ENCODE measurements at regions not wholly inside any gene's neighbourhood (a gene's known extent, or its start where the extent isn't known, plus 50 kb on each side); places are given as distances from the start of the nearest gene placed in this dataset.

DNA sequence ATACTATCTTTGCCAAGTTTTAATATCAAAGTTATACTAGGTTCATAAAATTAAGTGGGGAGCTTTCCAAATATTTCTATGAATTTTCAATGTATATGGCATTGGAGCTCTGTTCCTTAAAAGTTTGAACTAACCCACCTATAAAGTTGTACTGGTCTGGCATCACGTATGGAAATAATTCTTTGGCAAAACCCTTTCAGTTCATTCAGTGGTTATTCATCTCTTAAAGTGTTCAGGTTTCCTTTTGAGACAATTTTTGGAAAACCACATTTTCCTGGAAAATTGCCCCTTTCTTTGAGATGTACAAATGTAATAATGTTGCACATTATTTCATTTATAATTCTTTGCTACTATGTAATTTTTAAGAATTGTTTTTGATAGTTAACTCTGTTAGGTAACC is 62.5 kb upstream of the INPP5A start:
- H3K27me3 ChIP-seq: peaks cover 0 to 35% (median 4%) of the 10 kb centered on the region in 11 experiments; a peak in 7 of 22 replicates
- H3K4me1 ChIP-seq: peaks cover 13 to 58% (median 50%) of the 10 kb centered on the region in 10 experiments; a peak in 18 of 20 replicates
- no peaks in the 10 kb centered on the region for H3K36me3 ChIP-seq
- peaks cover 0 to 29% (median 7%) of the 10 kb centered on the region in 11 experiments; a peak in 6 of 22 replicates for H4K20me1 ChIP-seq
- H3K9ac ChIP-seq: no peak overlapping the region
- no peak overlapping the region for H3K27ac ChIP-seq
- H3K4me2 ChIP-seq: no peak overlapping the region
- TF ChIP-seq Cebpa-rat (IDR thresholded peaks at IDR 0.05): no peak
- peaks cover 8 to 20% (median 14%) of the 10 kb centered on the region in 11 experiments; a peak in 21 of 22 replicates for H3K9me3 ChIP-seq (replicated peaks in 1 of 11)
- no peak overlapping the region for H3K4me3 ChIP-seq

DNA sequence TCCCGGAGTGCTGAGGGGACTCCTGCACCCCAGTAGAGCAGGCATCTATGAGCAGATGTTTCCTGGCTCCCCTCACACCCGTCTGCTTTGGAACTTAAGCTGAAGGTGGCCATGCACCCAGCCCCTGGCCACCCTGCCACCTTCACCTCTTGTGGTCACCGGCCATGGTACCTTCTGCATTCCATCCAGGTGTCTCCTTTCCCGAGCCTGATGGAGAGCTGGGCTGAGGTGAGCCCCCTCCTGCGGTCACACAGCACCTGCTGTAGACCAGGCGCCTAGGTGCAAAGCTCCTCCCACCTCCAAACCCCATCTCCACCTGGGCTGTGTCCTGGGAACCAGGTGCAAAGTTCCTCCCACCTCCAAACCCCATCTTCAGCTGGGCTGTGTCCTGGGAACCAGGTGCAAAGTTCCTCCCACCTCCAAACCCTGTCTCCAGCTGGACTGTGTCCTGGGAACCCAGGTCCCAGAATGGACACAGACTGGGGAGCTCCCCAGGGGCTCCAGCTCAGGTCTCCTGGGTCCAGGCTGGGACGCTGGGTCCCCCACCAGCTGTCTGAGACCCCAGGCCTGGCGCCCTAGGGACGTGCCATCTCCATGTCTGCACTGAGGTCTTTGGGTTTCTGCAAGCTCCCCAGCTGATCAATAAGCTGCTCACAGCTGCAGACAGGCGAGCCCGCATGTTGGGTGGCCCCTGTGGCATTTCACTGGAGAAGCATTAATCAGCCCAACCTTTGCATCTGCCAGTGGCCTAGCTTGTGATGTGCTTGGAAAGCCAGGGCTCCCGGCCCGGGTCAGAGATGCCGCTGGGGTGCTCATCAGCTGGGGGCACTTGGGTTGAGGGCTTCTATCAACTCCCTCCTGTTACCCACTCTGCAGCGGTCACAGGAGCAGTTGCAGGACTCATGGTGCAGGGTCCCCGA is 61.2 kb upstream of the INPP5A start:
- Histone ChIP-seq H3K36me3 (no peaks in the 10 kb centered on the region), H3K4me3 (no peak overlapping the region), H3K4me2 (peak overlapping the region in 9 of 11 experiments; percentile 50 to 95 (median 86); a peak in 15 of 22 replicates), H3K9me3 (replicated peaks in 1 of 11) (peaks cover 8 to 13% (median 11%) of the 10 kb centered on the region in 11 experiments; a peak in 21 of 22 replicates), H3K4me1 (peaks cover 13 to 49% (median 42%) of the 10 kb centered on the region in 10 experiments; a peak in 18 of 20 replicates), H3K27ac (no peak overlapping the region), H3K9ac (peak overlapping the region in 1 of 11 experiments; percentile 43; a peak in 1 of 22 replicates), H4K20me1 (peaks cover 0 to 29% (median 7%) of the 10 kb centered on the region in 11 experiments; a peak in 6 of 22 replicates), H3K27me3 (peaks cover 0 to 22% (median 0%) of the 10 kb centered on the region in 11 experiments; a peak in 5 of 22 replicates)
- TF ChIP-seq Cebpa-rat (IDR thresholded peaks at IDR 0.05): no peak

DNA sequence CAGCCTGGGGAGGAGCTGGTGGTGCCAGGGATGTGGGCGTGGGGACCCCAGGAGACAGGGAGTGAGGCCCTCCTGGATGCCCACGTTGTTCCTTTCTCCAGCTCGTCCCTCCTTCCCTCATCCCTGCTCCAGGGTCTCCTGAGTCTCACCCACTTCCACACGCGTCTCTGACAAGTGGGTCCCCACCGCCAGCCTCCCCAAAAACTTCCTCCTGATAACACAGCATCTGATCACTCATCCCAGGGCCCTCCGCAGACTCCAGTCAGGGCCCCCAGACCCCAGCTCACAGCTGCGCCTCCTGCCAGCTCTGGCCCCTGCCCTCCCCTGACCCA is 60.6 kb upstream of the INPP5A start:
- TF ChIP-seq Cebpa-rat (IDR thresholded peaks at IDR 0.05): no peak
- H3K27me3 ChIP-seq: peaks cover 0 to 22% (median 0%) of the 10 kb centered on the region in 11 experiments; a peak in 3 of 22 replicates
- H3K4me3 ChIP-seq: no peak overlapping the region
- H3K27ac ChIP-seq: no peak overlapping the region
- peaks cover 0 to 29% (median 7%) of the 10 kb centered on the region in 11 experiments; a peak in 6 of 22 replicates for H4K20me1 ChIP-seq
- H3K9me3 ChIP-seq (replicated peaks in 1 of 11): peaks cover 2 to 7% (median 5%) of the 10 kb centered on the region in 11 experiments; a peak in 21 of 22 replicates
- H3K9ac ChIP-seq: peak overlapping the region in 2 of 11 experiments; percentile 41 to 43; a peak in 3 of 22 replicates
- peaks cover 13 to 49% (median 42%) of the 10 kb centered on the region in 10 experiments; a peak in 18 of 20 replicates for H3K4me1 ChIP-seq
- peak overlapping the region in 10 of 11 experiments; percentile 6 to 95 (median 77); a peak in 20 of 22 replicates for H3K4me2 ChIP-seq
- H3K36me3 ChIP-seq: no peaks in the 10 kb centered on the region

DNA sequence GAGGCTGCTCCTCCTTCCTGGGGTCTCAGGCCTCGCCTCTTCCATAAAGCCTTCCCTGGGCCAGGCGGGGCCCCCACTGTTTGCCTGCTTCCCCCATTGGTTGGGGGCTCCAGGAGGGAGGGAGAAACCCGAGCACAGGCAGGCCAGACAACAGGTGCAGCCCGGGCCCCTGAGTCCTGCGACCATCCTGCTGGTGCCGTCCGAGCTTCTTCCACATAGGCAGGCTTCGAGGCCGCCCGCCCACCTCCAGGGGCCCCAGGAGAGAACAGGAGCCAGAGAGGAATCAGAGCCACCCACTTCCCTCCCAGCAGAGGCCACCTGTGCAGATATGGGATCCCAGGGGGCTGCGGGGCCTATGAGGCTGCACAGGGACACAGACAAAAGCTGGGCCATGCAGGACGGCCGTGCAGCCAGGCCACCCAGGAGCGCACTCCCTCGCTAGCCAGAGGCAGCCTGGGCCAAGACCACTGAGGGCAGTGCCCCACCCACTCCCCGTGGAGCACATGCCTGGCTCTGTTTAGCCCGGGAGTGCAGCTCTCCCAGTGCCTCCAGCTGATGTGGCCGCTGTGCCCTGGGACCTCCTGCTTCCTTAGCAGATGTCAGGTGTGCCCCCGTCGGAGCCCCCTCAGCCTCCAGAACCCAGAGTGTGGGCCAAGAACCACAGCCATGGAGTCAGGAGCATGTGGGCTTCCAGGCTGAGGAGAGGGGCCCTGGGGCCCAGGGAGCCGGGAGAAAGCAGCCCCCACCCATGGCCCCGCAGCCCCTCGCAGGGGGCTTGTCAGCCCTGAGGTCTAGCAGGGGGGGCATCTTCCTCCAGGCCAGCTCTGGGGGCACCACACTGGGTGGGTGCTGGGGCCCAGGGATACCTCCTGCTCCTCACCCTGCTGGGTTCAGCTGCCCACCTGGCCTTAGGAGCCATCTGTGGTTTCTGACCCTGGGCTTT is 59.9 kb upstream of the INPP5A start:
- Histone ChIP-seq H3K9me3 (replicated peaks in 1 of 11) (peaks cover 0 to under 1% (median 0%) of the 10 kb centered on the region in 11 experiments; a peak in 1 of 22 replicates), H3K36me3 (no peaks in the 10 kb centered on the region), H3K27ac (no peak overlapping the region), H3K4me3 (no peak overlapping the region), H3K9ac (peak overlapping the region in 4 of 11 experiments; percentile 27 to 43 (median 36); a peak in 3 of 22 replicates), H3K27me3 (peaks cover 0 to 22% (median 0%) of the 10 kb centered on the region in 11 experiments; a peak in 3 of 22 replicates), H3K4me2 (peak overlapping the region in 10 of 11 experiments; percentile 6 to 95 (median 77); a peak in 20 of 22 replicates), H4K20me1 (peaks cover 0 to 29% (median 7%) of the 10 kb centered on the region in 11 experiments; a peak in 6 of 22 replicates), H3K4me1 (peaks cover 13 to 49% (median 42%) of the 10 kb centered on the region in 10 experiments; a peak in 18 of 20 replicates)
- no peak for TF ChIP-seq Cebpa-rat (IDR thresholded peaks at IDR 0.05)

DNA sequence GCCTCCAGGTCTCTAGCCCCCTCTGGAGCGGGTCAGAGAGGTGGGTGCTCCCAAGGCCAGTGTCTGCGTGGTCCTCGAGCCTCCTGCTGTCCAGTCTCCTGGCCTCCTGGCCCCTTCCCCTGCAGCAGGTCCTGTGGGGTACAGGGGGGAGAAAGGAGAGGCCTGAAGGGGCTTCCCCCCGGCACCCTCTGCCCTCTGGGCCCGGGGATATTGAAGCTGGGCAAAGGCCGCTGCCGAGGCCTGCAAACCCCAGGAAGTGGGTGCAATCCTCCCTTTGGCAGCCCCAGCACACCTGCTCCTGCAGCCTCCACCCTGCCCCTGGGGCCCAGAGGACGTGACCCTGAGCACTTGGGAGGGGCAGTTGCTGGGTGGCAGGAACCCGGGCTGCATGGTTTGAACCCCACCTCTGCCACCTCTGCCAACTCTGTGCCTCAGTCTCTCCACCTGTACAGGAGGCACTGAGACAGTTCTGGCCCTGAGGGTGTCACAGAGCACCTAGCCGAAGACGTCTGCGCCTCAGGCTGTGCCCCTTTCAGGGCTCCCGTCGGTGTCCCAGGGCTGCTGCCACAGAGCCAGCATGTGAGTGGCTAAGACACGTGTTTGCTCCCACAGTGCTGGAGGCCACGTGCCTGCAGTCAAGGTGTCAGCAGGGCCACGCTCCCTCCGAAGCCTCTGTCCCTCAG is 59.1 kb upstream of the INPP5A start:
- peak overlapping the region in 4 of 11 experiments; percentile 27 to 43 (median 36); a peak in 3 of 22 replicates for H3K9ac ChIP-seq
- TF ChIP-seq Cebpa-rat (IDR thresholded peaks at IDR 0.05): no peak
- H3K4me3 ChIP-seq: no peak overlapping the region
- no peak overlapping the region for H3K27ac ChIP-seq
- H3K9me3 ChIP-seq (replicated peaks in 1 of 11): no peaks in the 10 kb centered on the region
- peaks cover 13 to 49% (median 42%) of the 10 kb centered on the region in 10 experiments; a peak in 18 of 20 replicates for H3K4me1 ChIP-seq
- peak overlapping the region in 10 of 11 experiments; percentile 6 to 95 (median 77); a peak in 18 of 22 replicates for H3K4me2 ChIP-seq
- H4K20me1 ChIP-seq: peaks cover 0 to 29% (median 7%) of the 10 kb centered on the region in 11 experiments; a peak in 6 of 22 replicates
- H3K36me3 ChIP-seq: no peaks in the 10 kb centered on the region
- H3K27me3 ChIP-seq: peaks cover 0 to 22% (median 0%) of the 10 kb centered on the region in 11 experiments; a peak in 3 of 22 replicates

DNA sequence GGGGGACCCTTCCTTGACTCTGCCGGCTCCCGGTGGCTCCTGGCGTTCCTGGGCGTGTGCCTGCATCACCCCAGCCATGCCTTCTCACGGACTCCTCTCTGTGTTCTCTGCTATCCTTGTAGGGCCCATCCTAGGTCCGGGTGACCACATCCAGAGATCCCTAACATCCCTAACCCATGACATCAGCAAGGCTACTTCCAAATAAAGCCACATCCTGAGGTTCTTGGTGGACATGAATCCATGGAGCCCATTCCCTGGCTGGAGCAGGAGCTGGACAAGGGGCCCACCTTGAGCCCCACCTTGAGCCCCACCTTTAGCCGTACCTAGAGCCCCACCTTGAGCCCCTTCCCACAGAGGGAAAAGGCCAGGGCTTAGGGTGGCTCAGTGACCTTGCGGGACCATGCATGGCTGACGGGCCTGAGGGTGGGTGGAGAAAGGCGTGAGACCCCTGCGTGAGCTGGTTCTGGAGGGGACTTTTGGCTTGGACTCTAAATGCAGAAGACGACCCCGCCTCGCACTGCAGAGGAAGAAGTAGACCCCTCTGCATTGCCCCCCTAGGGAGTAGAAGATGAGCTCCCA is 58.5 kb upstream of the INPP5A start:
- H3K9ac ChIP-seq: no peak overlapping the region
- no peak for TF ChIP-seq Cebpa-rat (IDR thresholded peaks at IDR 0.05)

DNA sequence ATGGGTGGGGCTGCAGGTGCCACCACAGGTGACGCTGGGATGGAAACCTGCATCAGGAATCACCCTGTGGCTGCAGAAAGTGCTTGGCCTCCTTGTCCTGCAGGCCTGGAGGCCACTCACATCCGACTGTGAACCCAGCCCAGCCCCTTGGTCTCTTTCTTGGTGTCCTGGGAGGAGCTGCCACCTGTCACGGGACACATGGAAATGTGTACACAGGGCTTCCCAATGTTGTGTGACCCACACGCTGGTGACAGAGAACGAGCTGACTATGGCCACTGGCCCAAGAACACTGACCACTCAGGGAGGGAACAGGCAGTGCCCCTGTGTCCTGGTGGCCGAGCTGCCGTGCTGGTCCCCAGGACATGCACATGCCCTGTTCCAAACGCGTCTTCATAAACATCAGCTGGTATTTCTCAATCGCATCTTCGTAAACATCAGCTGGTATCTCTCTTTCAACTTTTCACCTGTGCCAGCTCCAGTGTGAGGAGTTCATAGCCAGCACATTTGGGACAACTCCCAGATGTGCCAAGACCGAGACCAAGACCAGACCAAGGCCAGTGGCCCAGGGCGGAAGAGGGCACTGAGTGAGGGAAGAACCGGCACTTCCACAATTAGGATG is 57.9 kb upstream of the INPP5A start:
- Histone ChIP-seq H3K27ac (no peak overlapping the region), H4K20me1 (peaks cover 0 to 29% (median 7%) of the 10 kb centered on the region in 11 experiments; a peak in 6 of 22 replicates)

More for the DNA sequence above, 58.5 kb upstream of the INPP5A start:
- Histone ChIP-seq H3K4me3 (no peak overlapping the region), H3K27me3 (peaks cover 0 to 22% (median 0%) of the 10 kb centered on the region in 11 experiments; a peak in 3 of 22 replicates), H3K27ac (no peak overlapping the region), H3K4me2 (peak overlapping the region in 6 of 11 experiments; percentile 64 to 95 (median 86); a peak in 10 of 22 replicates), H3K36me3 (no peaks in the 10 kb centered on the region), H3K9me3 (replicated peaks in 1 of 11) (no peaks in the 10 kb centered on the region), H3K4me1 (peaks cover 13 to 49% (median 42%) of the 10 kb centered on the region in 10 experiments; a peak in 18 of 20 replicates), H4K20me1 (peaks cover 0 to 29% (median 7%) of the 10 kb centered on the region in 11 experiments; a peak in 6 of 22 replicates)

More for the DNA sequence above, 57.9 kb upstream of the INPP5A start:
- no peak overlapping the region for H3K9ac ChIP-seq
- H3K36me3 ChIP-seq: no peaks in the 10 kb centered on the region
- no peak overlapping the region for H3K4me3 ChIP-seq
- peaks cover 0 to 22% (median 0%) of the 10 kb centered on the region in 11 experiments; a peak in 3 of 22 replicates for H3K27me3 ChIP-seq
- H3K9me3 ChIP-seq (replicated peaks in 1 of 11): no peaks in the 10 kb centered on the region
- peak overlapping the region in 6 of 11 experiments; percentile 6 to 95 (median 75); a peak in 10 of 22 replicates for H3K4me2 ChIP-seq
- peaks cover 13 to 49% (median 42%) of the 10 kb centered on the region in 10 experiments; a peak in 18 of 20 replicates for H3K4me1 ChIP-seq
- no peak for TF ChIP-seq Cebpa-rat (IDR thresholded peaks at IDR 0.05)

All from BLaER1 treated with 17β-estradiol and CSF1 and Interleukin-3, amounts not matched to agents 10 nM and 100 nM (cell line).